Loucy (cell line): ENCODE measurements at regions not wholly inside any gene's neighbourhood (a gene's known extent, or its start where the extent isn't known, plus 50 kb on each side); places are given as distances from the start of the nearest gene placed in this dataset.

Experiments
- H2AFZ ChIP-seq: fragments of 200-600 bp; sonication (generic); 2 replicates; pipeline ENCODE4 v1.6.0; 2016; ENCODE audit warnings: antibody characterized with exemption, mild to moderate bottlenecking, low read length, moderate library complexity
- H3F3A ChIP-seq: fragments of 200-600 bp; 2 replicates; pipeline ENCODE4 v1.6.0; 2016; ENCODE audit warnings: antibody characterized with exemption, low read depth, mild to moderate bottlenecking
- H3K27me3 ChIP-seq: fragments of 200-600 bp; sonication (generic); 2 replicates; pipeline ENCODE4 v1.6.1; 2014; ENCODE audit warnings: low read length, mild to moderate bottlenecking; ENCODE audit not compliant: insufficient read depth, poor library complexity, severe bottlenecking
- H3K36me3 ChIP-seq: fragments of 200-600 bp; sonication (generic); 2 replicates; pipeline ENCODE4 v1.6.1; 2016; ENCODE audit warnings: low read length; ENCODE audit not compliant: insufficient read depth
- H3K4me1 ChIP-seq: fragments of 200-600 bp; sonication (generic); 2 replicates; pipeline ENCODE4 v1.5.1; 2014; ENCODE audit warnings: low read length, mild to moderate bottlenecking; ENCODE audit not compliant: insufficient read depth, poor library complexity, severe bottlenecking
- H3K4me2 ChIP-seq: fragments of 200-600 bp; sonication (generic); 2 replicates; pipeline ENCODE4 v1.6.0; 2014; ENCODE audit warnings: antibody characterized with exemption, low read length, low read depth, mild to moderate bottlenecking; ENCODE audit not compliant: poor library complexity, severe bottlenecking
- H3K4me3 ChIP-seq: fragments of 200-600 bp; sonication (generic); 2 replicates; pipeline ENCODE4 v1.5.1; 2014; ENCODE audit warnings: low read length, mild to moderate bottlenecking, mixed read lengths; ENCODE audit not compliant: poor library complexity, severe bottlenecking
- H3K79me2 ChIP-seq: fragments of 200-600 bp; sonication (generic); 2 replicates; pipeline ENCODE4 v1.6.1; 2014; ENCODE audit warnings: low read length; ENCODE audit not compliant: insufficient read depth
- H3K9ac ChIP-seq: fragments of 200-600 bp; sonication (generic); 2 replicates; pipeline ENCODE4 v1.6.0; 2014; ENCODE audit warnings: mild to moderate bottlenecking, low read depth, low read length, moderate library complexity; ENCODE audit not compliant: poor library complexity, severe bottlenecking
- H3K9me2 ChIP-seq: fragments of 200-600 bp; sonication (generic); replicated peaks from 2 replicates; pipeline ENCODE4 v1.6.1; 2016; ENCODE audit warnings: low read depth, low read length, mixed read lengths
- H3K9me3 ChIP-seq: fragments of 200-600 bp; sonication (generic); 2 replicates; pipeline ENCODE4 v1.6.1; 2014; ENCODE audit warnings: mild to moderate bottlenecking, antibody characterized with exemption, low read length, low read depth; ENCODE audit not compliant: insufficient read depth
- H4K20me1 ChIP-seq: fragments of 200-600 bp; sonication (generic); 2 replicates; pipeline ENCODE4 v1.6.0; 2014; ENCODE audit warnings: antibody characterized with exemption, low read length, mild to moderate bottlenecking; ENCODE audit not compliant: insufficient read depth, poor library complexity, severe bottlenecking
- CTCF ChIP-seq: fragments of 200-600 bp; sonication (generic); conservative IDR thresholded peaks from 2 replicates; pipeline ENCODE4 v1.5.1; 2014; ENCODE audit warnings: mild to moderate bottlenecking, antibody characterized with exemption, low read length
- EZH2phosphoT487 ChIP-seq: fragments of 200-600 bp; IDR thresholded peaks from 2 replicates; pipeline ENCODE4 v1.6.1; 2018; ENCODE audit warnings: antibody characterized with exemption, mild to moderate bottlenecking, moderate library complexity, borderline replicate concordance

- Histone ChIP-seq H3K4me2 (no peak overlapping the region), H3K9ac (no peak overlapping the region), H2AFZ (no peak overlapping the region), H3K4me1 (no peaks in the 10 kb centered on the region), H3F3A (no peaks in the 10 kb centered on the region), H4K20me1 (no peaks in the 10 kb centered on the region), H3K9me3 (peaks cover 14% of the 10 kb centered on the region; the same call in 1 of the 2 replicates), H3K4me3 (no peak overlapping the region), H3K36me3 (no peaks in the 10 kb centered on the region), H3K79me2 (no peaks in the 10 kb centered on the region), H3K27me3 (no peaks in the 10 kb centered on the region), H3K9me2 (no peaks in the 10 kb centered on the region)
- TF ChIP-seq EZH2phosphoT487 (no peak), CTCF (no peak)
Measured at GRCh38 chr5:6202968-6203365, 175.4 kb downstream of the MED10 start.

GRCh38 chr5:6202149-6202967 lies 176.0 kb downstream of the MED10 start:
- Histone ChIP-seq H3F3A (no peaks in the 10 kb centered on the region), H3K4me3 (no peak overlapping the region), H3K4me1 (no peaks in the 10 kb centered on the region), H3K36me3 (no peaks in the 10 kb centered on the region), H3K4me2 (no peak overlapping the region), H3K9me2 (no peaks in the 10 kb centered on the region), H2AFZ (no peak overlapping the region), H3K9me3 (peaks cover 14% of the 10 kb centered on the region; the same call in 1 of the 2 replicates), H4K20me1 (no peaks in the 10 kb centered on the region), H3K79me2 (no peaks in the 10 kb centered on the region), H3K9ac (no peak overlapping the region), H3K27me3 (no peaks in the 10 kb centered on the region)
- TF ChIP-seq CTCF = no peak
- no peak for TF ChIP-seq EZH2phosphoT487

GRCh38 chr5:6201631-6202030 lies 176.7 kb downstream of the MED10 start:
- Histone ChIP-seq H3K4me2 (no peak overlapping the region), H3K4me1 (no peaks in the 10 kb centered on the region), H3K9me3 (peaks cover 14% of the 10 kb centered on the region; the same call in 1 of the 2 replicates), H3K27me3 (no peaks in the 10 kb centered on the region), H3K4me3 (no peak overlapping the region), H3F3A (no peaks in the 10 kb centered on the region), H3K9me2 (no peaks in the 10 kb centered on the region), H3K36me3 (no peaks in the 10 kb centered on the region), H3K9ac (no peak overlapping the region), H3K79me2 (no peaks in the 10 kb centered on the region), H4K20me1 (no peaks in the 10 kb centered on the region), H2AFZ (no peak overlapping the region)
- no peak for TF ChIP-seq EZH2phosphoT487
- TF ChIP-seq CTCF = no peak
